Neural cell (in vitro differentiated cells): ENCODE measurements at regions not wholly inside any gene's neighbourhood (a gene's known extent, or its start where the extent isn't known, plus 50 kb on each side); places are given as distances from the start of the nearest gene placed in this dataset.

ENCODE experiments used
- CTCF ChIP-seq: fragments of 450-650 bp; IDR thresholded peaks from 2 replicates; pipeline ENCODE4 v1.5.1; 2014; ENCODE audit warnings: antibody characterized with exemption, mild to moderate bottlenecking, moderate library complexity; ENCODE audit not compliant: poor library complexity, severe bottlenecking
- EZH2 ChIP-seq: fragments of 200-600, 300-800 bp; shearing (Covaris generic), sonication (generic); IDR thresholded peaks from 2 replicates; pipeline ENCODE4 v1.6.1; 2014; ENCODE audit warnings: antibody characterized with exemption, low read length, borderline replicate concordance, mild to moderate bottlenecking; ENCODE audit not compliant: insufficient read depth, poor library complexity, severe bottlenecking
- POLR2AphosphoS5 ChIP-seq: IDR thresholded peaks from 2 replicates; pipeline ENCODE4 v1.6.1; 2012
- RAD21 ChIP-seq: fragments of 450-650 bp; conservative IDR thresholded peaks from 2 replicates; pipeline ENCODE4 v1.6.1; 2014; ENCODE audit warnings: antibody characterized with exemption, mild to moderate bottlenecking, moderate library complexity
- TAF1 ChIP-seq: IDR thresholded peaks from 2 replicates; pipeline ENCODE4 v1.6.1; 2012; ENCODE audit warnings: low read depth
- TF ChIP-seq, protein P1 (sequence below): IDR thresholded peaks from 2 replicates; pipeline ENCODE4 v1.6.1; 2012; ENCODE audit warnings: borderline replicate concordance

GRCh38 chr11:98059488-98059887, 961.3 kb upstream of the CNTN5 start:
- TF ChIP-seq CTCF (no peak), POLR2AphosphoS5 (no peak), TAF1 (no peak), EZH2 (no peak), RAD21 (no peak)
- TF ChIP-seq, protein P1, sequence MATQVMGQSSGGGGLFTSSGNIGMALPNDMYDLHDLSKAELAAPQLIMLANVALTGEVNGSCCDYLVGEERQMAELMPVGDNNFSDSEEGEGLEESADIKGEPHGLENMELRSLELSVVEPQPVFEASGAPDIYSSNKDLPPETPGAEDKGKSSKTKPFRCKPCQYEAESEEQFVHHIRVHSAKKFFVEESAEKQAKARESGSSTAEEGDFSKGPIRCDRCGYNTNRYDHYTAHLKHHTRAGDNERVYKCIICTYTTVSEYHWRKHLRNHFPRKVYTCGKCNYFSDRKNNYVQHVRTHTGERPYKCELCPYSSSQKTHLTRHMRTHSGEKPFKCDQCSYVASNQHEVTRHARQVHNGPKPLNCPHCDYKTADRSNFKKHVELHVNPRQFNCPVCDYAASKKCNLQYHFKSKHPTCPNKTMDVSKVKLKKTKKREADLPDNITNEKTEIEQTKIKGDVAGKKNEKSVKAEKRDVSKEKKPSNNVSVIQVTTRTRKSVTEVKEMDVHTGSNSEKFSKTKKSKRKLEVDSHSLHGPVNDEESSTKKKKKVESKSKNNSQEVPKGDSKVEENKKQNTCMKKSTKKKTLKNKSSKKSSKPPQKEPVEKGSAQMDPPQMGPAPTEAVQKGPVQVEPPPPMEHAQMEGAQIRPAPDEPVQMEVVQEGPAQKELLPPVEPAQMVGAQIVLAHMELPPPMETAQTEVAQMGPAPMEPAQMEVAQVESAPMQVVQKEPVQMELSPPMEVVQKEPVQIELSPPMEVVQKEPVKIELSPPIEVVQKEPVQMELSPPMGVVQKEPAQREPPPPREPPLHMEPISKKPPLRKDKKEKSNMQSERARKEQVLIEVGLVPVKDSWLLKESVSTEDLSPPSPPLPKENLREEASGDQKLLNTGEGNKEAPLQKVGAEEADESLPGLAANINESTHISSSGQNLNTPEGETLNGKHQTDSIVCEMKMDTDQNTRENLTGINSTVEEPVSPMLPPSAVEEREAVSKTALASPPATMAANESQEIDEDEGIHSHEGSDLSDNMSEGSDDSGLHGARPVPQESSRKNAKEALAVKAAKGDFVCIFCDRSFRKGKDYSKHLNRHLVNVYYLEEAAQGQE = no peak
